ENCODE measurements at regions not wholly inside any gene's neighbourhood (a gene's known extent, or its start where the extent isn't known, plus 50 kb on each side); places are given as distances from the start of the nearest gene placed in this dataset.

GRCh38 chr11:92416971-92417725 lies 192.5 kb downstream of the FAT3 start:
- TF ChIP-seq CTCF (IDR thresholded peaks at IDR 0.05; ENCODE audit: low read depth, low read length, missing control alignments), result no peak
- in situ Hi-C loops (cut with HindIII; ENCODE audit: low sequenced_read_pairs), result no loop called here
- no peak overlapping the region for H3K4me3 ChIP-seq (ENCODE audit: low read depth, low read length)
- no peak for DNase-seq (ENCODE audit: low read depth)

- no peak for DNase-seq (ENCODE audit: low read depth)
- TF ChIP-seq CTCF (IDR thresholded peaks at IDR 0.05; ENCODE audit: low read depth, low read length, missing control alignments), result no peak
- in situ Hi-C loops (cut with HindIII; ENCODE audit: low sequenced_read_pairs), result no loop called here
- H3K4me3 ChIP-seq (ENCODE audit: low read depth, low read length), result no peak overlapping the region
Measured at GRCh38 chr11:92423115-92424034, 198.8 kb downstream of the FAT3 start.

- DNase-seq (ENCODE audit: low read depth), result peak; percentile 83
- in situ Hi-C loops (cut with HindIII; ENCODE audit: low sequenced_read_pairs), result no loop called here
- no peak overlapping the region for H3K4me3 ChIP-seq (ENCODE audit: low read depth, low read length)
- no peak for TF ChIP-seq CTCF (IDR thresholded peaks at IDR 0.05; ENCODE audit: low read depth, low read length, missing control alignments)
Measured at GRCh38 chr11:92424281-92424680, 199.7 kb downstream of the FAT3 start.

- no peak for DNase-seq (ENCODE audit: low read depth)
- in situ Hi-C loops (cut with HindIII; ENCODE audit: low sequenced_read_pairs), result no loop called here
- H3K4me3 ChIP-seq (ENCODE audit: low read depth, low read length), result no peak overlapping the region
- no peak for TF ChIP-seq CTCF (IDR thresholded peaks at IDR 0.05; ENCODE audit: low read depth, low read length, missing control alignments)
Measured at GRCh38 chr11:92425127-92425526, 200.5 kb downstream of the FAT3 start.

- no peak for DNase-seq (ENCODE audit: low read depth)
- in situ Hi-C loops (cut with HindIII; ENCODE audit: low sequenced_read_pairs), result no loop called here
- H3K4me3 ChIP-seq (ENCODE audit: low read depth, low read length), result no peak overlapping the region
- TF ChIP-seq CTCF (IDR thresholded peaks at IDR 0.05; ENCODE audit: low read depth, low read length, missing control alignments), result no peak
Measured at GRCh38 chr11:92432515-92432914, 207.9 kb downstream of the FAT3 start.

- no peak for DNase-seq (ENCODE audit: low read depth)
- no peak for TF ChIP-seq CTCF (IDR thresholded peaks at IDR 0.05; ENCODE audit: low read depth, low read length, missing control alignments)
- no peak overlapping the region for H3K4me3 ChIP-seq (ENCODE audit: low read depth, low read length)
- in situ Hi-C loops (cut with HindIII; ENCODE audit: low sequenced_read_pairs), result no loop called here
Measured at GRCh38 chr11:92436034-92436920, 211.7 kb downstream of the FAT3 start.
